Eye (tissue), 1 donor: ENCODE measurements at regions not wholly inside any gene's neighbourhood (a gene's known extent, or its start where the extent isn't known, plus 50 kb on each side); places are given as distances from the start of the nearest gene placed in this dataset.
"Not testable (repeated sequence)": the region's sequence is repeated elsewhere in the genome, so short reads cannot be mapped to it uniquely, and the experiment has no call there.

ENCODE experiments used
- DNase-seq: peaks from one replicate; pipeline ENCODE4 v3.0.0-alpha.2; 2015

DNA sequence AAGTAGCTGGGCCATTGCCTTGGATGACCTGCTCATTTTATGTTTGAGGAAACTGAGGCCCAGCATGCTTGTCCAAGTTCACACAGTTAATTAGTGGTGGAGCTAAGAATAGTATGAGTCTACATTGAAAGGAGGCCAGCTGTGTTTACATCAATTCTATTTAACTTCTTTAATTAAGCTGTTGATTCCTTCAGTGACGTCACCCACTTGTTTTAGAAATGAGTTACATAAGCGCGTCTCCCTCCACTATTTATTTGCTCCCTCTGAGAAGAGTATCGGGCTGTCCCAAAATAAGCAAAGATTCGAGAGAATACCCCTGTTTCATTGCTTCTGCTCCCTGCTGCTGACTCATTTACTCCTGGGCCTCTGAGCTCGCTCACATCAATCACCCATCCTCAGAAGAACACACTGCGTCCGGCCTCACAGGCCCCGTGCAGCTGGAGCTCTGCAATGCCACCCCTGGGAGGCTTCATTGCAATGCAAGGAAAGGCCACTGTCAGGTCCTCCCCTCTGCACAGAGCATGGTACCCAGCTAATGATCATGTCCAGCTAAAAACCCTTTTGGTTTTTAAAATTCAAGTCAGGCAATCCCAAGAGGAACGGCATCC, 74.8 kb upstream of the BMP2 start:
- DNase-seq, result no peak

DNA sequence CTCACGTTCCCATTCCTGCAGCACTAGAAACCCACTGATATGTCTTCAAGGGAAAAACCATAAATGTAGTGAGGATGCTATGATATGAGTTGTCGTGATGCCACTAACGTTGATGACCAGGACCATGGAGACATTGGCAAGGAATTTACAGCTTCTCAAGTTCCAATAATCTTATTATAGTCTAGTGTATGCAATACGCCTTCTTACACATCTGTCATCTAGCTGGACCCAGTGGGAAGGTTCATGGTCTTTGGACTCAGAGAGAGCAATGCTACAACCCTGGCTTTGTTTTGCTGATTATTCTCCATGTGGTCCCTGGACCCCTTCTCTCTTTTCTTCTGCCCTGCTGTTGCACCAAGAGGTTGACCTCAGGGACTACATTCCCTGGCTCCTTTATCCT, 76.0 kb upstream of the BMP2 start:
- DNase-seq, result no peak

DNA sequence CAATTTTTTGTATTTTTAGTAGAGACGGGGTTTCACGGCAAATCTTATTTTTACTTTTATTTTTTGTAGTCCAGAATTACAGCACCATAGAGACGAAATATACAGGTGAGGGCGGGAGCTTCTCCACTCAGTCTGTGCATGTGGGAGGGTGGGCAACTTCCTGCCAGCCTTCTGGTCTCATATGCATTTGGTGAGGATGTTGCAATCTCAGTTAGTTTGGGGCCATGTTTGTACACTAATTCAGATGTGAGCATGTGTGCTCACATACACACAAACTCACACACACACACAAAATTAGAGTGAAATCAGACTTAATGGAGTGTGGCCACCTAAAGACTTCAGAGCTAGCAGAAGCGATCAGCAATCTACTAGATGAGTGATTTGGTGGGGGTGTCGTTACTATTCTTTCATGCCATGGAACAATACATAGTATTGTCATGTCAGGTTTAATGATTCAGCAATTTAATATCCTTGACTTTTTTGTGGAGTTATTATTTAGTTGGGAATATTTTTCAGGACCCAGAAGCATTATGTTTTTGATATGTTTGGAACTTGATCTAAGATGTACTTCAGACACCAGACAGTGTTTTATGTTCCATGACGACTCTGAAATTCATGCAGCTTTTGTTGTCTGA, 78.0 kb upstream of the BMP2 start:
- no peak for DNase-seq

DNA sequence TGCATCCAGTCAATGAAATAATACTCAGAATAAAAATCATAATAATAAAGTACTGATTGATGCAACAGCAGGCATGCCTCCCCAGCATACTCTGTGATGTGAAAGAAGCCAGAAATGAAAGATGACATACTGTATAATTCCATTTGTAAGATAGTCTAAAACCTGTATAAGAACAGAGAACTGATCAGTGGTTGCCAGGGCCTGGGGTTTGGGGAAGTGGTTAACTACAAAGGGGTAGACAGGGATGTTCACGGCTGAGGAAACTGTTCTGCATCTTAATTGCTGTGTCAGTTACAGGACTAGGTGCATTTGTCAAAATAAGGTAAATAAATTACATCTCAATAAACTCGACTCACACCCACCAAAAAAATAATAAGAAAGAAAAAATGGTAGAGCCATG, 81.3 kb upstream of the BMP2 start:
- DNase-seq, result no peak

DNA sequence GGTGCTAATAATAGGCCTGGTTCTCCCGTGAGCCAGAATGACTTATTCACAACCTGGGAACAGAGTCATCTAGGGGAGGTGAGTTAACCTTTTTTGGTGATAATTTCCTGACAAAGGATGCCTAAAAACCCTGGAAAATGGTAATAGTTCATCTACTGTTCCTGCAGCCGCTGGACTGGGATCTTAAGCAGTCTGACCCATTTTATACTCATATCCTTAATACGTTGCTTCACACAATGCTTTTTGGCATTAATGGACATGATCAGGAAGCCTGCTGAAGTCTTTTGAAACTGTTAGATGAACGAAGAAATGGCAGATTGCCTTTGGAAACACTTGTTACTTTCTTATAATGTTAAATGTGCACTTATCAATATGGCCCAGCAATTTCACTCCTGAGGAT, 81.9 kb upstream of the BMP2 start:
- no peak for DNase-seq

DNA sequence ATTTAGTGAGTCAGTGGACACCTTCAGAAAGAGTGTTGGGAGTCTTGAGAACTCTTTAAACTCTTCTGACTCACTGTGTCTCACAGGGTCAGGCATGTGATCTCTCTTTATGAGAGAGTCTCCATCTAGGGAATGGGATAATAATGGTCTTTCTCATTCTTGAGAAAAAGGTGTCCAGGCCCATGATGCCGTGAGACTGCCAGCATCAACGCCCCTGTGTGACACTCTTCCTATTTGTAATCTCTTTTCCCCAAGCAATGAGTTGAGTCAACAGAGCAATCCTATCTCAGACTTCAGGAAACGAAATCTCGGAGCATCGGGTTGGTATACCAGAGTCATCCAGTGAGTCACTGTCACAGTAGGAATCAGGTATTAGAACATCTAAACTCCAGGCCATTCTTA, 82.3 kb upstream of the BMP2 start:
- no peak for DNase-seq

DNA sequence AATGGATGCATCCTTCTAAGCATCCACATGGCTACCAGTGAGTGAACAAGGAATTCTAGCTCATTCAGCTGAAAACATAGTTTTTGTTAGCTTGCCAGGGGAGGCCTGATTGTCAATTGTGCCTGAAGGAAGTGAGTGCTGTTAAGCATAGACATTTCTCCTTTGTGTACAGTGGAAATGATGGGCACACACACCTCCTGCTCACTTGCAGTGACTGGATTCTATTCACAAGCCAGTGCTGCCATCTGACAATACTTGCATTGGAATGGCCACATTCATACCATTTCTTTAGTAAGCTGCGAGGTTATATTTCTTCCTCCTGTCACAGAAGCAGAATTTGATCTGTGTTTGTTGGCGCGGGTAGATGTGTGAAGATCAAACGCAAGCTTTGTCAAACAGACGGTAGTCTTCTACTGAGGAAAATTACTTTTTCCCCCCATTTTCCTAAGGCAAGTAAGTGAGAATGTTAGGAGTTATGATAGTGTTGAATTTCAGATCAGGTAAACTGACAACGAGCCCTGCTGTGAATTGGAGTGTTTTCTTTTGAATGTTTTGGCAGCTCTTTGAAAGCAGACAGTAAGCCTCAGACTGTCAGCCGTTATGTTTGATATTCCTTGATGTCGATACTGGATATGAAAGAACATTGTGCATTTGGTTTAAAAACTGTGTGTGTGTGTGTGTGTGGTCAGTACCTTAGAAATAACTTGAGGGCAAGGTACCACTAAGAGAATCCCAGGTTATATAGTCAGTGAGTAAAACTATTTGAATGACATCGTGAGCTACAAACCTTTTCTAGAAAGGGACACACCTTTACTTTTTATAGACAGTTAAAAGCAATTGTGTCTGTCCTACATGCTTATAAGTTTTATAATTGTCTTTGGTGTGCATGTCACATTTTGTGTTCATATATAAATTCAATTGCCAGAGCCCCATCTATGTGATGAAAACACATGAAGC, 84.2 kb upstream of the BMP2 start:
- DNase-seq, result peak; percentile 10

DNA sequence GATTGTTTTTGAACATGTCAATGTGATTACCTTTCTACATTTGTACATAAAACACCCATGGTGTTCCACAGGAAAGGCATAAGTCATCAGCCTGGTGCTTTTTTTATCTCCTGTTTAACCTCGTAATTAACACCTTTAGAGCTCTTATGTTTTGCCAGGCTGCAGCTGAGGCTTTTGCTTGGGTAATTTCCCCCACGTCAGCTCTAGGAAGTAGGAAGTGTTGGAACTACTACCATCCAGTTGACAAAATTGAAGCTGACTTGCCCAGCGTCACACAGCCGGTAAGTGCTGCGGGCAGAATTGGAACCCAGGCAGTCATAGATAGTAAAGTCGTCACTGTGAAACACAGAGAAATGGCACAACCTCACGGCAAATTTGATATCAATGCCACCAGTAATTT, 86.6 kb upstream of the BMP2 start:
- no peak for DNase-seq

DNA sequence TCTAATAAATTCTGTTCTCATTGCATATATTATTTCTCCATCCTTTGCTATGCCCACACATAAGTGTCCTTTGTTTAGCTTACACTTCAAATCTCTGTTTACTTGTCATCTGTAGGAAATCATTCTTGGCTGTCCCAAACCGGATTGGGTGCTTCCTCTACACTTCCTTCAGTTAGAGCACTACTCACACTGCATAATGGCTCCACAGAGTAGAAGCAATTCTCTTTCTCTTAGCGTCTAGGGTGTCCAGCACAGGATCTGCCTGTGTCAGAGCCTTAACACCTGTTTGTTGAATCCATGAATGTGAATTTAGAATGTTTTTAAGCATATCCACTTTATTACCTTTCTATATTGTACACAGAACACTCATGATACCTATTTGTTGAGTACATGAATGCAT, 87.0 kb upstream of the BMP2 start:
- DNase-seq, result no peak

DNA sequence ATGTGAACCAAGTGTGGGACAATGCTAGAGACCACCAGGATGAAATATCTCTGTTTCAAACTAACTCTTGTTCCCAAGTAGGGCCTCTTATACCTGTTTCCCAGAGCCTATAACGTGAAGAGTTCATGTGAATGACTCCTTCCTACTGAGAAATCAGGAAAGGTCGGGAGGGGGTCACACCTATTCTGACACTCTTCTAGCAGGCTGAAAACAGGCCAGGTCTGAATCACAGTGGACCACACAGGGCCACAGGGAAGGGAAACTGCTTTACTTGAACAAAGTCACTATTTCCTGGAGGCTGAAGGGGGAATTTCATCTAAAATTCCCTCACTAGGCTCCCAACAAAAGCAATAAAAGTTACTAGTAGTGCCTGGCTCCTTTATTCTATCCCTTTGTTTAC, 88.4 kb upstream of the BMP2 start:
- no peak for DNase-seq

DNA sequence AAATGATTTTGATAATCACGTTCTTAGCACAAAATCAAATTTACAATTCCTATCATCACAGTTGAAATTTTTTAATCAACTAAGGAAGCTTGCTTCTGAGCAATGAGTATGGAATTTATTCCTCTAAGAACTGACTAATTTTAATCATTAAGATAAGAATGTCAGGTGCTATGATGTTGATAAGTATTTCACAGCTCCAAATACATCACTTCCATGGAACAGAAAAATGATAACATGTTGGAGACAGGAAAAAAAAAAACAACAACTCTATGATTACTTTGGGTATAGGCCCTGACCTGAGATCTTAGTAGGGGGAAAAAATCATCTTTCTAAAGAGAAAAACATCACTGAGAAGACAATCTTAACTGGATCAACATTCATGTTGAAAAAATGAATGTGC, 89.4 kb upstream of the BMP2 start:
- no peak for DNase-seq

DNA sequence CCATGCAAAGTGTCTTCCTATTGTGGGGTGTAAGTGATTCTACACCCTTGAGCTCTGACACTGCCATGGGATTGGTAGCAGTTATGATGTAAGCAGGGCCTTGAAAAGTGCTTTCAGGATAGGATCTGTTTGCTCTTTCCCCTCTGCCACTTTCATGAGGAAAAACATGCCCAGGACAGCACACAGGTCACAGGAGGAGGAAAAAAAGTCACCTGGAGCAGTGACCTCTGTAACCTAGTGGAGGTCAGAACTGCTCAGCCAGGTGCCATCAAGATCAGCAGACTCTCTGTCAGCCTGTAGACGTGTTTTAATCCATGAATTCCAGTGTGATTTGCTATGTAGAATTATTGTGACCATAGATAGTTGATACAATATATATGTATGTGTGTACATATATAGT, 92.7 kb upstream of the BMP2 start:
- no peak for DNase-seq

DNA sequence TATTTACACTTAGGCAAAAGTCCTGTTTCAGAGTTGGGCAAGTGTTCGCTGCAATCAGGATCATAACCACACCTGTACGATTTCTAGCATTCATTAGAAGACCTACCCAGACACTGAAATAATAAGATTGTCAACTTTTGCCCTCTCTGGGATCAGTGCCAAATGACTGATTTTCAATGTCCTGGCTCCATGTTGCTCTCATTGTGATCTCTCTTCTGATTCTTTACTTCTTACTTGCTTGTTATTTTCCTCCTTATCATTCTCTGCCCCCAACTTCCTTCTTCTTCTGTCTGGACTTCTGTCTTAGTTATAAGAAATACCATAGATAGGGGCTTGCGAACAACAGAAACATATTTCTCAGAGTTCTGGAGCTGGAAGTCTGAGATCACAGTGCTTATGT, 94.4 kb upstream of the BMP2 start:
- no peak for DNase-seq

DNA sequence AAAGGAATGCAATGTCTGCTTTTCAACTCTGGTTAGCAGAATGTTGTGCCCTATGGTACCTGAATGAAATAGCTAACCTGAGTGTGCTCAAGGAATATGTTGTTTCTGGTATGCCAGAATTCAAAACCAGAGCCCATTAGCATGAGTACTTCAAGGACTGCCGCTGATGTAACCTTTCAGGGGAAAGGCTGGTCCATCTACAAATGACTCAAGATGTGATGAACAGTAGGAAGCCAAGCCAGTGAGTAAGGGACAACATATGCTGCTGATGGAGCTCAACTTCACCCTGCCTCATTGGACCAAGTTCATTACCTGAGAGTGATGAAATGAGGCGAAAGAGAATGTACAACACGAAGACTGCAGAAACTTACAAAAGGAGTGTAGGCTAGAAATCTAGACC, 95.7 kb upstream of the BMP2 start:
- no peak for DNase-seq

DNA sequence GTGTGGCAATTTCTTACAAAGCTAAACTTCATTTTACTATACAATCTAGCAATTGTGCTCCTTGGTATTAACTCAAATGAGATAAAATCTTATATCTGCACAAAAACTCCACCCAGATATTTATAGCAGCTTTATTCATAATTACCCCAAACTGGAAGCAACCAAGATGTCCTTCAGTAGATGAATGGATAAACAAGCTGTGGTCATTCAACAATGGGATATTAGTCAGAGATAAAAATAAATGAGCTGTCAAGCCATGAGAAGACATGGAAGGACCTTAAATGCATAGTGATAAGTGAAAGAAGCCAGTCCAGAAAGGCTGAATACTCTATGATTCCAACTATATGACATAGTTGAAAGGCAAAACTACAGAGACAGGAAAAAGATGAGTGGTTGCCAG, 98.9 kb upstream of the BMP2 start:
- DNase-seq, result no peak

DNA sequence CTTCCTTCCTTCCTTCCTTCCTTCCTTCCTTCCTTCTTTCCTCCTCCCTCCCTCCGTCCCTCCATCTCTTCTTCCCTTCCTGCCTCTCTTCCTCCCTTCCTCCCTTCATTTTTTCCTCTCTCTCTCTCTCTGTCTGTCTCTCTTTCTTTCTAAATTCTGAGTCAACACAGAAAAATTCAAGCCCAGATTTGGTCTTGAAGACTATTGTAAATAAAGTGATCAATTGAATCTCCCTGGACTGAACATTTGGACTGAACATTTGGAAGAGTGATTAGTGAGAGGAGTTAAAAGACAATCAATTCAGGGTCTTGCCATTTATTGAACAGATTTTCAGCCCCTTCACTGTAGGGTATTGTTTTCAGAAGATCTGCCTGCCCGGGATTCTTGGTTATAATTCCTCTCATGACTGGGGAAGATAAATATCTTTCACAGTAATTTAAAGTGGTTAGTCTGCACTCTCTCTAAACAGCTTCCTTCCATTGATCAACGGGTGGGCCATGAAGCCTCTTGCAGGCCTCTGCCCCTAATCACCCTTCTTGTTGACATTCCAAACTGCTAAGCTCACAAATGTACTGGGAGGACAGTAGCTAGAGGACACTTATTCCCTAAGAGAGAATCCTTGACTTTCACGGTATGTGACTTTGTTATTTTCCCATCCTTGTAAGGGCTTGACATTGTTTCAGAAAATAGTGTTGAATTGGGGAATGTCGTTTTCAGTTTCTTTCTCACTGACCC, 101.7 kb upstream of the BMP2 start:
- no peak for DNase-seq

DNA sequence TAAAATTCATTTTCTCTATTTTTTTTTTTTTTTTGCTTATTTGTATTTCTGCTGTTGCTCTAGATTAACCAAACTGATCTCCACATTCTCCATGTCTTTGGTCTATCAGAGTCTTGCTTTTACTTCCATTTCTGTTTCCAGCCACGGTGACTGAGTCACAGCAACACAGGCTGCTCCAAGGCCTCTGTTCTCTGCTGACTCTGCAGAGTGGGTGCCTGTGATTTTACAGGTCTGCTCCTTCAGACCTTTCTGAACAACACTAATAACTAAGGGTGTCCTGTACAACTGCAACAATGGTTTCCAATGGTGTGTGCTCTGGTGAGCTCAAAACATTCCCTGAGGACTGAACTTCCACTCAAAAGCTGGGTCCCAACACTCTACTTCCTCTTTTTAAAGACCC, 102.3 kb upstream of the BMP2 start:
- DNase-seq, result no peak

DNA sequence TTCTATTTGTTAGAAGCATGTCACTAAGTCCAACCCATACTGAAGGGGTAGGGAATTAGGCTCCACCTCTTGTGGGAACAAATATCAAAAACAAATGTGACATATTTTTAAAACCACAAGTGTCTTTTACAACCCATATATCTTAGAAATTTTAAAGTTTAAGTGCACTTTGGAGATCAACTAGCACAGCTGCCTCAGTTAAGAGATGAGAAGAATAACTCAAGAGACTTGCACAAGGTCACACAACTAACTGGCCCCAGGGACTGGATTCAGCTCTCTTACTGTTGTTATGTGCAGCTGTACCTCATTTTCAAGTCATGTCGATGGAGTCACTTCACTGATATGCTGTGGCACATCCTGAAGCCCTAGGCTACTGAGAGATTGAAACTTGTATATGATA, 102.9 kb upstream of the BMP2 start:
- no peak for DNase-seq

DNA sequence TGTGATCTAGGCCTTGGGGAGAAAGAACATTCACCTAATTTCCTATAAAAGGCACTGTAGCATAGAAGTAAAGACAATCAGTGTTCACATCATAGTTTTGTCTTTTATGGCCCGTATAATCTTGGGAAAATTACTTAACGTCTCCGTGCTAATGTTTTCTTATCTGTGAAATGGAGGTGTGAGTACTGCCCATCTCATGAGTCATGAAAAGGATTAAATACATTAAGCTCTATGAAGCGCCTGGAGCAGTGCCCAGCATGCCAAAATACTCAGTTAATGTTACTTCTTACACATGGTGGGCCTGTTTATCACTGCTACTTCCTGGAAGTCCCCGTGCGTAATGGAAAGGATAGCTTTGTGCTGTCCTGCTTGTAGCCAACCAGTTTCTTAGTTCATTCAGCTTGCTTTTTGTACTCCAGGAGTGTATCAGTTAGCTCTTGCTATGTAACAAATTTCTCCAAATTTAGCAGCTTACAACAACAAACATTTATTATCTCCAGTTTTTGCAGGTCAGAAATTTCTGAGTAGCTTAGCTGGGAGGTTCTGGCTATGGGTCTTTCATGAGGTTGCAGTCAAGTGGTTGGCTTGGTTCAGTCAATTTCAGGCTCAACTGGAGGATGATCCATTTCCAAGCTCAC, 103.6 kb upstream of the BMP2 start:
- no peak for DNase-seq

DNA sequence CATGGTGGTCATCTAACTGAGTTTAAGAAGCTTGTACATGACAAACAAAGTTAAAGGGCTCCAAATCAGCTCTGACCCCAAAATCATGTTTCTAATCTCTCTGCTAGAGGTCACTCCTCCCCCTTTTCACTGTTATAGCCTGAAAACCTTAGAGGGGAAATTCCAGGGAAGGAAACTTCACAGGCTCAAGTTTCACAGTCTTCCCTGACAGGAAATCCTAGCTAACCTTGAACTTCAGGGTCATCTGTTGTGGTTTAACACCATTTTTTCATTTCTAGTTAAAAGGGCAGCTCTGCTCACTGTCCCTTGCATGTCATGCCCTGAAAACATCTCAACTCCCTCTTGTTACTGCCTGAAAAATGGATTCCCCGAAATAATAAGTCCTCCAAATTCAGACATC, 104.4 kb upstream of the BMP2 start:
- no peak for DNase-seq

DNA sequence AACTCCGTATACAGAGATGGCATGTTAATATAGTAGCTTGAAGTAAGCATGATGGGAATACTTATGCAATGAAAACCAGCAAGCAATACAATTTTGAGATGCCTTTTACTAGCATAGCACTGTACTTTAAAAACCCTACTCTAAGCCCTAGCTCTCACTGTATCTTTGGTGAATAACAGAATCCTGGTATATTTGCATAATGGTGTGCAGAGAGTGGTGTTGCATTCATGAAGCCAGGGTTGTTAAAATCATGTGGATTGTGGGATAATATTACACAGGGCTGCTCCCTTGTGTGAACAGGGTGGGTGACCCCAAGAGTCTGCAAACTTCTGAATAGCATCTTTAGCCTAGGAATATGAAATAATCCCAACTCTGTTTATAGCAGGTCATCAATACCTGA, 105.2 kb upstream of the BMP2 start:
- DNase-seq, result no peak

DNA sequence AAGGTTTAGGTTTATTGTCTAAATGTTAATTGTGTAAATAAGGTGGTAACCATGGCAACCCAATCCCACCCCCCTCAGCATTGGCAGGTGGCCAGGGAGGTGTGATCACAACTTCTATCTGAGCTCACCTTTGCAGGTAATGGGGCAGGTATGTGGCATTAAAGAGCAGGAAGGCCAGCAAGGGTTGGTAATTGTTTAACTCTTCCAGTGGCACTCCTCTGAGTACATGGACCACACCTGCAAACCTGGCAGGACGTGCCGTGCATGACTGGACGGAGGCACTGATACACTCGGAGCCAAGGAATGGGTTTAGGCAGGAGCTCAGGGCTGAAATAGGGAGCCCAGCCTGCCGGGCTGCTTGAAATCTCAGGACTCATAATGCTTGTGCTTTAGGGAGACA, 107.0 kb upstream of the BMP2 start:
- no peak for DNase-seq

DNA sequence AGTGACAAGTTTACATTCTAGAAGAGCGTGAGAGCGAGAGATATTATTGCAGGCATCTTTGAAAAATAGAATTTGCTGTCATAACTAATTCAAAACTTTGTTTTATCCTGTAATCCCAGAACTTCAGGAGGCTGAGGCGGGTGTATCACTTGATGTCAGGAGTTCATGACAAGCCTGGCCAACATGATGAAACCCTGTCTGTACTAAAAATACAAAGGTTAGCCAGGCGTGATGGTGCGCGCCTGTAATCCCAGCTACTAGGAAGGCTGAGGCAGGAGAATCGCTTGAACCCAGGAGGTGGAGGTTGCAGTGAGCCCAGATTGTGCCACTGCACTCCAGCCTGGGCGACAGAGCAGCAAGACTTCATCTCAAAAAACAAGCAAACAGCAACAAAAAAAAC, 108.6 kb upstream of the BMP2 start:
- not testable (repeated sequence) for DNase-seq
